GM18499 (cell line): ENCODE measurements at regions not wholly inside any gene's neighbourhood (a gene's known extent, or its start where the extent isn't known, plus 50 kb on each side); places are given as distances from the start of the nearest gene placed in this dataset.

ENCODE experiments used
- ATAC-seq: cut with Tn5 transposase; IDR thresholded peaks from one replicate; pipeline ENCODE4 v1.9.1; 2021; ENCODE audit warnings: moderate number of reproducible peaks; ENCODE audit not compliant: insufficient read depth, unreplicated experiment

DNA sequence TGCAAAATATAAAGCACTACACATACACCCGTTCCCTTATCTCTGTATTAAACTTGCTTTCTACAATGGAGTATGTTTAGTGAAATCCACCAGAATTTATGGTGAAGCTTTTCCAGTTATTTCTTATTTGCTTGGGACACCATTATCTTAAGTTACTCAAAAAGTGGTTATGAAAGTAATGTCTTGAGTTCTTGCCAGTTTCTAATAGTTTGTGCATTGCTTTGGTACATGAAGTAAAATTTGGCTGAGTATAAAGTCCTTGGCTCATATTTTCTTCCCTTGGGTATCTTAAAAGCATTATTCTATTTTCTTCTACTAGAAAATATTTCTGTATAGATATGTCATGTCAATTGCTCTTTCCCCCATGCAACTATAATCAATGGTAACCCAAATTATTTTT is 85.2 kb downstream of the POLR1F start:
- no peak for ATAC-seq

DNA sequence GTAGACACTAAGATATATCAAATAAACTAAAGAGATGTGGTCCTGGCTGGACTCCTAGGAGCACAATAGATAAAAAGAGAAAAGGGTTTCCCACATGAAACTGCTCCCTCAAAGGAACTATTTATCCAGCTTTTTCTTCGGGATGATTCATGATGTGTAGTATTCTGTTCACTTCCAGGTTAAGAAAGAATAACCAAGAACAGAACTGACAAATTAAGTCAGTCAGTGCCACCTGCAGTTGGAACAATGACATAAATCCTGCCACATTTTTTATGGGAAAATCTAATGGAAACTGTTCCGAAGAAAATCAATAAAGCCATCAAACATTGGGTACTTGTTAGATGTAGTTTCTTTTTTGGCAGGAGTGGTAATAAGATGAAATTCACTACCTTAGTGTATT is 87.1 kb downstream of the POLR1F start:
- no peak for ATAC-seq

GRCh38 chr7:19620470-19620869 is 88.4 kb downstream of the POLR1F start:
- no peak for ATAC-seq

GRCh38 chr7:19619122-19619521 is 89.7 kb downstream of the POLR1F start:
- no peak for ATAC-seq

GRCh38 chr7:19617901-19618300 is 90.9 kb downstream of the POLR1F start:
- ATAC-seq, result no peak

GRCh38 chr7:19610194-19610943 is 98.5 kb downstream of the POLR1F start:
- ATAC-seq, result no peak

DNA sequence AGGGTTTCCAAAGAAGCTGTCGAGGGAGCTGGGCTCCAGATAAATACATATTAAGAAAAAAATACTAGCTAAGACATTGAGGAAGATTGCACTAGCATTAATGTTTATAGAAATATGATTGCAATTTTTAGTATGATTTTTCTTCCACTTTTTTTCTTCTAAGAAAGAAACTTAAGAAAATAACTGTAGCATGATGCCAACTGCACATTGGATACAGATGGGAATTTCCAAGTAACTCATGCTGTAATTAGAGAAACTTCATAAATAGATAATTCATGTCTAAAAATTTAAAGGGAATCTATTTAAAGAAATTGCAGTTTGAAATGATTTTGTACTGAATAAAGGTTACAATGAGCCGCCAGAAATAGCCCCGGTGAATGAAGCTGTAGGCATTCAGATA is 119.4 kb downstream of the POLR1F start:
- ATAC-seq, result no peak

GRCh38 chr7:19587291-19587690 is 121.5 kb downstream of the POLR1F start:
- ATAC-seq, result no peak

- ATAC-seq, result no peak
These were observed 123.1 kb downstream of the POLR1F start for GRCh38 chr7:19585761-19586160.

- ATAC-seq, result no peak
These were observed 132.8 kb downstream of the POLR1F start for GRCh38 chr7:19575909-19576557.

- ATAC-seq, result no peak
These were observed 134.7 kb downstream of the POLR1F start for GRCh38 chr7:19574131-19574530.

GRCh38 chr7:19572566-19572965 is 136.3 kb downstream of the POLR1F start:
- no peak for ATAC-seq

DNA sequence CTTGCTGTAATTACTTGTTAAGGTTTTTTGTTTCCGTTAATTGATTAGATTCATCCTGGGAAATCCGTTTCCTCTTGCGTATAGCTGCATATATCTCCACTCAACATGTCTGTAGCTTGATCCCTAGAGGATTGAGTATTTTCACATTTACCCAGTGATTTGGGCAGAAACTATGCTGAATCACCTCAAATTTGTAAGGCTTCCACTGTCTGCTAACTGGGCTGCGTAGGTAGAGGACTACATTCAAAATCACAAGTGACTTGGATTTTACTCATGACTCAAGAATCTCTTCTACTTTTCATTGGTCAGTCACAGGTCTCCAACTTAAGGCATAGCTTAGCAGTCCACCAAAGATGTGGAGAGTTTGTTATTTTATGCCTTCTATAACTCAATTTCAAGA is 141.8 kb downstream of the POLR1F start:
- ATAC-seq, result no peak

GRCh38 chr7:19565602-19566001 is 143.2 kb downstream of the POLR1F start:
- no peak for ATAC-seq

GRCh38 chr7:19561121-19561805 is 147.6 kb downstream of the POLR1F start:
- no peak for ATAC-seq

DNA sequence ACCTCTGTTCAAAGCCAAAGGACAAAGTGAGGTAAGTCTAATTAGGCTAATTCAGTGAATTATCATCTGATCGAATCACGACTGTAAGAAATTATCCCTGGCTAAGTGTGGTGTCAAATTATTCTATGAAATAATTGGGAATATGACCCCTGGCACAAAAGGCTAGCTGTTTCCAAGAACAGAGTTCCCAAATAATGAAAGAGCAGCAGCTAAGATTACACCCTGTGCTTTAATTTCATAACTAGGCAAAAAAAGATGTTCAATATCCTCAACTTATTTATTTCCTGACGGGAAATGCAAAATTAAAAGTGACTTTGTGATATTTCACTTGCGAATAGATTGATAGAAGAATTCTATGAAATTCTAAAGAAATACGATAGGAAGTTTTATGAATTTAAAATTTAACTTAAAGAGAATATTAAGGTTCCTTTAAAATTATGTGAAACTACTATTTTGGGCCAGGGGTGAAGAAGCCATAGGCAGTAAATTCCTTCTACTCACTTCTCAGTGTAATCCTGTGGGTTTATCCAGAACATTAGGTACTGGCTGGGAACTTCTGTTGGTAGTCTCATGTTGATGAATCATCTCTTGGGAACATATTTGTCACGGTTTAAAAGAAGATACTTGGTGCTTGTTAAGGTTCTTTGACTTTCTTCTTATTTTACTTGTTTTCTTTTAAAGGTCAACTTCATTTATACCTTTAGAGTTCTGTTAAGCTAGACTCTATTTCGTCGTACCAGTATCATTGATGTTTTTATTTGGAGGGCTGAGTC is 148.5 kb downstream of the POLR1F start:
- no peak for ATAC-seq

- no peak for ATAC-seq
These were observed 150.3 kb downstream of the POLR1F start for GRCh38 chr7:19558527-19558926.

DNA sequence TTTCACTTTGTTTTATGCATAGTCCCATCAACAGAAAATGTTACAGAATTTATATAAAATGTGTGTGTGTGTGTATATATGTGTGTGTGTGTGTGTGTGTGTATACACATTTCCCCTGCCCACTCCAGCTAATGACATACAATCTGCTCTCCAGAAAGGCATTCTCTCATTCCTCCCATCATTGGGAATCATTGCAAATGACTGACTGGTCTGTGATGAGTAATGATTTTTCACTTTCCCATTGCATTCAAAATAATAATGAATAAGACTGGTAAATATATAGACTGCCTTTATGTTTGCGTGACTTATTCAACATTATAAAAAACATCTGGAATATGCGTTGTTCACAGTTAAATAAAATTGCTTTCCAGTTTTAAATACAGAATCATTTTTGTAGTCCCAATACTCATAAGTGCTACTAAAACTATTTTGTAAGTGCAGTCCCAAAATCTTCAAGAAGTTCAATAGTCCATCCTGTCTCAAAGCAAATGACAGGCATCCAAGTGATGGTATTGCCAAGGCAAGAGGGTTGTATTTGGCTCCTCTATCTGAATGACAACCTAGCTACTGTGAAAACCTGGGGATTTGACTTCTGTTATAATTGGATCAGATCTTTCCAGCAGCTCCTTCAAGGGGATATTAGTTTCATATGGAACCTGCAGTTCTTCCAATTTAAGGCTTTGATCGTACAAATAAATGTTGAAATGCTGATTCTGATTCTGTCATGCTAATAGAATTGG is 150.9 kb downstream of the POLR1F start:
- ATAC-seq, result no peak

DNA sequence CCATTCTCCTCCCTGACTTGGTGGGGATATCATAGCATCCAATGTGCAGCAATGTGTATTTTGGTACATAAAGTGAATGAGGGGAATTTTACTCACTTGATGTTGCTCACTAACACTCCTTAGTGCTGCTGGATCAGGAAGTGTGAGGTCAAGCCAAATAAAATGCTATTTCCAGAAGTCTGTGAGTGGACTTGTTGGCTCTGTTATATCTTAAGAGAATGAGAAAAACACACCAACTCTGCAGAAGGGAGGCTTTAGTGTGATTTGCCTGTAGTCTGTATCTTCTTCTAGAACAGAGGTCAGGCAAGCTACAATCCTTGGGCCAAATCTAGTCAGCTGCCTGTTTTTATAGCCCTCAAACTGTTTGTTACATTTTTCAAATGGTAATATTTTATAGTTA is 154.3 kb downstream of the POLR1F start:
- ATAC-seq, result no peak

GRCh38 chr7:19552576-19552975 is 156.3 kb downstream of the POLR1F start:
- ATAC-seq, result no peak
